Liver (tissue), 3 donors: ENCODE measurements at regions not wholly inside any gene's neighbourhood (a gene's known extent, or its start where the extent isn't known, plus 50 kb on each side); places are given as distances from the start of the nearest gene placed in this dataset.

Experiments used
- ATF3 ChIP-seq: IDR thresholded peaks from 2 replicates; pipeline ENCODE4 v1.6.1; 2016; ENCODE audit warnings: antibody characterized with exemption
- CTCF ChIP-seq: fragments of 150-350 bp; IDR thresholded peaks from 2 replicates; pipeline ENCODE4 v1.5.1; 2017; ENCODE audit warnings: improper control_type of control experiment, low read depth, low read length; ENCODE audit not compliant: missing input control
- EGR1 ChIP-seq, 2 donors: IDR thresholded peaks; 2 replicates each; pipeline ENCODE4 v1.6.1; 2016 to 2018; ENCODE audit warnings: antibody characterized with exemption in 2 of 2, low read depth in 2 of 2
- FOXA1 ChIP-seq: IDR thresholded peaks from 2 replicates; pipeline ENCODE4 v1.6.1; 2016; ENCODE audit warnings: antibody characterized with exemption
- GABPA ChIP-seq, 2 donors: IDR thresholded peaks in 1 of 2; conservative IDR thresholded peaks in 1 of 2; 2 replicates each; pipeline ENCODE4 v1.6.1; 2016; ENCODE audit warnings: antibody characterized with exemption in 2 of 2, mild to moderate bottlenecking in 1 of 2, moderate library complexity in 1 of 2
- HNF4A ChIP-seq, 2 donors: conservative IDR thresholded peaks; 2 replicates each; pipeline ENCODE4 v1.6.1; 2016; ENCODE audit warnings: antibody characterized with exemption in 2 of 2, mild to moderate bottlenecking in 2 of 2
- MAX ChIP-seq: IDR thresholded peaks from 2 replicates; pipeline ENCODE4 v1.6.1; 2016; ENCODE audit warnings: antibody characterized with exemption
- NR2F2 ChIP-seq: IDR thresholded peaks from 2 replicates; pipeline ENCODE4 v1.6.1; 2016; ENCODE audit warnings: antibody characterized with exemption
- REST ChIP-seq: IDR thresholded peaks from 2 replicates; pipeline ENCODE4 v1.6.1; 2016; ENCODE audit warnings: antibody characterized with exemption, mild to moderate bottlenecking
- TAF1 ChIP-seq: conservative IDR thresholded peaks from 2 replicates; pipeline ENCODE4 v1.6.1; 2016; ENCODE audit warnings: antibody characterized with exemption, mild to moderate bottlenecking
- YY1 ChIP-seq: IDR thresholded peaks from 2 replicates; pipeline ENCODE4 v1.6.1; 2016; ENCODE audit warnings: antibody characterized with exemption, mild to moderate bottlenecking
- donor health status: healthy.
- donor health status: healthy.

- TF ChIP-seq CTCF (no peak), ATF3 (no peak), NR2F2 (no peak), REST (no peak), MAX (no peak), GABPA (IDR thresholded peaks at IDR 0.05 in 1 of 2, conservative IDR thresholded peaks at IDR 0.05 in 1 of 2) (no peak), EGR1 (IDR thresholded peaks at IDR 0.05; ENCODE audit: low read depth in 2 of 2) (no peak), YY1 (no peak), TAF1 (no peak), HNF4A (conservative IDR thresholded peaks at IDR 0.05) (no peak), FOXA1 (no peak)
These were observed 332.8 kb upstream of the UBE2E3 start for GRCh38 chr2:180647621-180648020.
